Osteocyte (in vitro differentiated cells): ENCODE measurements at regions not wholly inside any gene's neighbourhood (a gene's known extent, or its start where the extent isn't known, plus 50 kb on each side); places are given as distances from the start of the nearest gene placed in this dataset.
"Not testable (repeated sequence)": the region's sequence is repeated elsewhere in the genome, so short reads cannot be mapped to it uniquely, and the experiment has no call there.

ENCODE experiments used
- DNase-seq: peaks from one replicate; pipeline ENCODE4 v3.0.0; 2021; ENCODE audit warnings: mixed read lengths; ENCODE audit not compliant: unreplicated experiment; ENCODE audit errors: extremely low spot score
- H3K27ac Mint-ChIP-seq: one replicate; pipeline ENCODE4 v1.8.0; 2021; ENCODE audit warnings: mild to moderate bottlenecking, mixed read lengths; ENCODE audit not compliant: unreplicated experiment
- H3K27me3 Mint-ChIP-seq: one replicate; pipeline ENCODE4 v1.8.0; 2021; ENCODE audit warnings: mixed read lengths; ENCODE audit not compliant: unreplicated experiment
- H3K36me3 Mint-ChIP-seq: one replicate; pipeline ENCODE4 v1.8.0; 2021; ENCODE audit warnings: mixed read lengths; ENCODE audit not compliant: unreplicated experiment
- H3K4me1 Mint-ChIP-seq: one replicate; pipeline ENCODE4 v1.8.0; 2021; ENCODE audit warnings: mixed read lengths; ENCODE audit not compliant: unreplicated experiment
- H3K4me3 Mint-ChIP-seq: one replicate; pipeline ENCODE4 v1.8.0; 2021; ENCODE audit warnings: mild to moderate bottlenecking, moderate library complexity, mixed read lengths; ENCODE audit not compliant: unreplicated experiment
- H3K9me3 Mint-ChIP-seq: one replicate; pipeline ENCODE4 v1.8.0; 2021; ENCODE audit warnings: mixed read lengths; ENCODE audit not compliant: unreplicated experiment
- TF ChIP-seq, protein P1 (sequence below): fragments of 200-600 bp; sonication (generic); IDR thresholded peaks from 2 replicates; pipeline ENCODE4 v1.5.0; 2021; ENCODE audit warnings: antibody characterized with exemption, mild to moderate bottlenecking, moderate library complexity

DNA sequence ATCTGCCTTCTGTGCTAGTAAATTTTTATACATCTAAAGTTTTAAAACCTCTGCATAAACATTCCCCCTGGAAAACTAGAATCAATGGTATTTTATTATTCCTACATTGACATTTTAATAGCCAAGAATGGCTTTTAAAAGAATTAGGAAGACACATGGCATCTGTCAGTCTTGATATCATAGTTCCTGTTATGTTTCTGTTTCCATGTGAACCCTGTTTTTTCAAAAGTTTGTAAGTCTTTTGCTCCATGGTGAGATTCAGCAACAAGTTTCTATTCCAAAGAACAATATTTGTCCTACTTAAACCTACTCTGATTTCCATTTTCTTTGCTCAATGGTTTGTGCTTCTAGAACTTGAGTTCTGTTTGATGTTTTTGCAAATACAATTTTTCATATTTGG lies 95.2 kb downstream of the PLEKHG1 start:
- peaks cover 27% of the 10 kb centered on the region for H3K4me1 Mint-ChIP-seq
- peaks cover 2% of the 10 kb centered on the region for H3K27me3 Mint-ChIP-seq
- H3K27ac Mint-ChIP-seq: peak overlapping the region; percentile 42
- no peaks in the 10 kb centered on the region for H3K36me3 Mint-ChIP-seq
- peaks cover 3% of the 10 kb centered on the region for H3K9me3 Mint-ChIP-seq
- no peak for DNase-seq
- no peak overlapping the region for H3K4me3 Mint-ChIP-seq
- TF ChIP-seq, protein P1, sequence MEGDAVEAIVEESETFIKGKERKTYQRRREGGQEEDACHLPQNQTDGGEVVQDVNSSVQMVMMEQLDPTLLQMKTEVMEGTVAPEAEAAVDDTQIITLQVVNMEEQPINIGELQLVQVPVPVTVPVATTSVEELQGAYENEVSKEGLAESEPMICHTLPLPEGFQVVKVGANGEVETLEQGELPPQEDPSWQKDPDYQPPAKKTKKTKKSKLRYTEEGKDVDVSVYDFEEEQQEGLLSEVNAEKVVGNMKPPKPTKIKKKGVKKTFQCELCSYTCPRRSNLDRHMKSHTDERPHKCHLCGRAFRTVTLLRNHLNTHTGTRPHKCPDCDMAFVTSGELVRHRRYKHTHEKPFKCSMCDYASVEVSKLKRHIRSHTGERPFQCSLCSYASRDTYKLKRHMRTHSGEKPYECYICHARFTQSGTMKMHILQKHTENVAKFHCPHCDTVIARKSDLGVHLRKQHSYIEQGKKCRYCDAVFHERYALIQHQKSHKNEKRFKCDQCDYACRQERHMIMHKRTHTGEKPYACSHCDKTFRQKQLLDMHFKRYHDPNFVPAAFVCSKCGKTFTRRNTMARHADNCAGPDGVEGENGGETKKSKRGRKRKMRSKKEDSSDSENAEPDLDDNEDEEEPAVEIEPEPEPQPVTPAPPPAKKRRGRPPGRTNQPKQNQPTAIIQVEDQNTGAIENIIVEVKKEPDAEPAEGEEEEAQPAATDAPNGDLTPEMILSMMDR: no peak

DNA sequence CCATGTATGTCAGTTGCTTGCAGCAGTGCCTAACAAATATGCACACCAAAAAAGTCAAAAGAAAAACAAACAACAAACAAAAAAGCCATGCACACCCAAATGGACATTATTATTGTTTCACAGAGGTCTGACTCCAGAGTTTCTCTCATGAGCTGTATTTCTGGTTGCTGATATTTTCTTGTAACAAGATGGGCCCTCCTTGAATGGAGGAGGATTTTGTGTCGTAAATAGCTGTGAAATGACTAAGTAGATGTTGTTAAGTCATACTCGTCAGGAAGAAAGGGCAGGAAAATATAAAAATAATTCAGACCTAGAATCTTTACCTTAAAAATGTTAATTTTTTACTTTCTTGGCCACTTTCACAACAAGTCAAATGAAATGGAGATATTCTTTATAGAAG lies 96.0 kb downstream of the PLEKHG1 start:
- H3K27me3 Mint-ChIP-seq: peaks cover 2% of the 10 kb centered on the region
- TF ChIP-seq, protein P1: no peak
- no peak overlapping the region for H3K27ac Mint-ChIP-seq
- DNase-seq: no peak
- no peak overlapping the region for H3K4me3 Mint-ChIP-seq
- peaks cover 27% of the 10 kb centered on the region for H3K4me1 Mint-ChIP-seq
- H3K9me3 Mint-ChIP-seq: peaks cover 3% of the 10 kb centered on the region
- H3K36me3 Mint-ChIP-seq: no peaks in the 10 kb centered on the region

DNA sequence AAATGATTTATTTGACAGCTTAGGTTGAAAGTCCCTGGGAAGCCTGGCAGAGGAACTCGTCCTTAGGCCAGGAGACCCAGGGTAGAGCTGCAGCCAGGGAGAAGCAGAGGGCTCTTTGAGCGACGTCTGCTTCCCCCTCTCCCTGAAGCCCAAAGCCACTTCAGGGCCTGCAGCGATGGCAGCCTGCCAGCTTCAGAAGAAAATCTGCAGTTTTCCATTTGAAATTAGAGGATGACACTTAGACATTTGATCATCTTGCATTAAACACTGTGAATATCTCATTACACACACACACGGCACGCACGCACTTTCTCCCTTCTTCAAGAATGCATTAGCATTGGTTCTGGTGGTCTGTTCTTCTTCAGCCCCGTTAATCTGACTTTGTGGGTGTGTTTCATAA lies 96.5 kb downstream of the PLEKHG1 start:
- H3K27ac Mint-ChIP-seq: no peak overlapping the region
- TF ChIP-seq, protein P1: no peak
- DNase-seq: no peak
- peaks cover 27% of the 10 kb centered on the region for H3K4me1 Mint-ChIP-seq
- no peak overlapping the region for H3K4me3 Mint-ChIP-seq
- H3K36me3 Mint-ChIP-seq: no peaks in the 10 kb centered on the region
- H3K27me3 Mint-ChIP-seq: peaks cover 2% of the 10 kb centered on the region
- peaks cover 3% of the 10 kb centered on the region for H3K9me3 Mint-ChIP-seq

DNA sequence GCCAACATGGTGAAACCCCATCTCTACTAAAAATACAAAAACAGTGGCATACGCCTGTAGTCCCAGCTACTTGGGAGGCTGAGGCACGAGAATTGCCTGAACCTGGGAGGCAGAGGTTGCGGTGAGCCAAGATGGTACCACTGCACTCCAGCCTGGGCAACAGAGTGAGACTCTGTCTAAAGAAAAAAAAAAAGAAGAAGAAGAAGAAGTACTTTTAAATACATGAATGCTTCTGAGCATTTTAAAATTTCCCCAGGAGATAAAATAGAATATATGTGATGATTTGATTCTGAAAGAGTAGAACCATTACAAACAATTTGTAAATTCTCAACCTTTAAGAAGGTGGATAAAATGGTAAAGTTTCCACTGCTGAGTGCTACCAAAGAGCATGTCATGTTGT lies 97.2 kb downstream of the PLEKHG1 start:
- peaks cover 27% of the 10 kb centered on the region for H3K4me1 Mint-ChIP-seq
- H3K4me3 Mint-ChIP-seq, H3K27me3 Mint-ChIP-seq, H3K27ac Mint-ChIP-seq, H3K9me3 Mint-ChIP-seq, DNase-seq, H3K36me3 Mint-ChIP-seq: not testable (repeated sequence)

DNA sequence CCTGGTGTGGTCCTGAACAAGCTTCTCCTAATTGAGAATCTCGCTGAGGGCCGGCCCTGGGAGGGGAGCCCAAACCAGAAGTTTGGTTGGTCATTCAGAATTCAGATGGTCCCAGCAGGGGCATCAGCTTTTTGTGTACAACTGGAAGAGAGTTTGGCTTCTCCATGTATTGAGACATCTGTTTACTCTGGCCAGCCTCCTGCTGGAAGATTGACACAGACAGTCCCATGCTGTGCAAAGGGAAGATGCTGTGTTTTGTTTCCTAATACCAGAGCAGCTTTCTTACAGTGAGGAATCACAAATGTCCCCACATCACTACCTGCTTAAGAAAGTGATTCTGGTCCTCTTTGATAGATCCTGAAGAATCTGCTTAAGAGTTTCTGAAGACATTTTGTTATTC lies 97.8 kb downstream of the PLEKHG1 start:
- Mint-ChIP-seq H3K9me3 (peaks cover 3% of the 10 kb centered on the region), H3K27me3 (peaks cover 2% of the 10 kb centered on the region), H3K36me3 (no peaks in the 10 kb centered on the region), H3K4me3 (no peak overlapping the region), H3K4me1 (peaks cover 27% of the 10 kb centered on the region), H3K27ac (peak overlapping the region; percentile 40)
- no peak for DNase-seq
- TF ChIP-seq, protein P1: no peak

DNA sequence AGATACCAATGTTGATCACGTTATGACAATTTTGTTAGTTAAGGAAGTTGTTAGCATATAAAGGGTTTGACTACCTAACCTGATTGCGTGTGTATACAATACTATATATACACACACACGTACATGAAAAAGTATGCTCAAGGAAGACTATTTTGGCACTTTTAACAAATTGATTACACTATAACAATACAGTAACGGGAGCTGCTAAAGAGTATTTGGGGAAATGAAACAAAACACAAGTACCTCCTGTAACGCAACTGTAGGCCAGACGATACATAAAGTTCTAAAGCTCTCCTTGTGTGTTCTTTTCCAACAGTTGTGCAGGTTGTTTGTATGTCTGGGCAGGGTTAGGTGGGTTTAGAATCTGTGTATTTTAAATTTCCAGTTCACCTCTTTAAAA lies 98.7 kb downstream of the PLEKHG1 start:
- DNase-seq: no peak
- H3K36me3 Mint-ChIP-seq: no peaks in the 10 kb centered on the region
- H3K27me3 Mint-ChIP-seq: peaks cover 2% of the 10 kb centered on the region
- peaks cover 32% of the 10 kb centered on the region for H3K4me1 Mint-ChIP-seq
- H3K27ac Mint-ChIP-seq: no peak overlapping the region
- no peak overlapping the region for H3K4me3 Mint-ChIP-seq
- TF ChIP-seq, protein P1: no peak
- peaks cover 3% of the 10 kb centered on the region for H3K9me3 Mint-ChIP-seq
